ENCODE measurements at regions not wholly inside any gene's neighbourhood (a gene's known extent, or its start where the extent isn't known, plus 50 kb on each side); places are given as distances from the start of the nearest gene placed in this dataset.

DNA sequence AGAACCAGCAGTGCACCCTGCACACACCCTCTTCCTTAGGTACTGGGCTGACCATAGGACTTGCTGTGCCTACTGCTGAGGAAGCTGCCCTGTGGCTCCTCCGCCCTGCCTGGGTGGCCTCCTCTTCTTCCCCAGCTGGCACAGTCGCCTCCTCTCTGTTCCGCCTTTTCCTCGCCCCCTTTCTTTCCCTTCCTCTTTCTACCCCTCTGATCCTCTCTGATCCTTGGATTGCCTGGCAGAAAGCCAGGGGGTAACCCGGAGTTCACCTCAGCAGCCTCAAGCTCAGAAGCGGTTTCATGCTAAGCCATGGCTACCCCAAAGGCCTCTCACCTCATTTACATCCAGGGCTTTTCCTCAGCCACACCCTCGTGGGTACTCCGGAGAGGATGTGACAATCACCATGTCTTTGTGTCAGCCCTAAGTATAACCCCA is 136.2 kb downstream of the SMIM20 start:
- Histone ChIP-seq H3K4me3 (replicated peaks in 1 of 3; ENCODE audit: low read depth in 2 of 3, low read length in 3 of 3) (no peak overlapping the region), H3K9ac (ENCODE audit: insufficient read depth, low read length, poor library complexity, severe bottlenecking) (no peak overlapping the region), H4K20me1 (ENCODE audit: insufficient read depth, low read length) (no peaks in the 10 kb centered on the region), H3K36me3 (replicated peaks in 1 of 2; ENCODE audit: control insufficient read depth in 1 of 2, insufficient read depth in 2 of 2, low read length in 2 of 2) (no peaks in the 10 kb centered on the region), H3K4me1 (ENCODE audit: control insufficient read depth in 1 of 2, insufficient read depth in 2 of 2, low read length in 2 of 2) (peaks cover 22 to 26% of the 10 kb centered on the region in 2 donors), H3K9me3 (replicated peaks in 1 of 2; ENCODE audit: control insufficient read depth in 1 of 2, insufficient read depth in 1 of 2, low read length in 2 of 2) (no peaks in the 10 kb centered on the region), H2AFZ (ENCODE audit: insufficient read depth, low read depth, low read length, poor library complexity, severe bottlenecking) (no peak overlapping the region), H3K79me2 (ENCODE audit: insufficient read depth, low read length) (no peaks in the 10 kb centered on the region), H3K27me3 (ENCODE audit: control insufficient read depth in 2 of 2, insufficient read depth in 2 of 2, low read length in 2 of 2) (peaks cover 0 to 2% of the 10 kb centered on the region in 2 donors), H3K27ac (ENCODE audit: low read depth in 1 of 2, low read length in 2 of 2) (no peak overlapping the region), H3K4me2 (replicated peaks; ENCODE audit: extremely low read depth, low read length, poor library complexity, severe bottlenecking) (peak overlapping the region; percentile 7)
- intact Hi-C loops (cut with micrococcal nuclease), result no loop called here
- H3K27me3 Mint-ChIP-seq (ENCODE audit: low read depth in 3 of 3), result peaks cover 13 to 29% (median 22%) of the 10 kb centered on the region in 3 donors
- DNase-seq, result peak in 2 of 3 donors; percentile 16 to 49
- TF ChIP-seq, protein P1, sequence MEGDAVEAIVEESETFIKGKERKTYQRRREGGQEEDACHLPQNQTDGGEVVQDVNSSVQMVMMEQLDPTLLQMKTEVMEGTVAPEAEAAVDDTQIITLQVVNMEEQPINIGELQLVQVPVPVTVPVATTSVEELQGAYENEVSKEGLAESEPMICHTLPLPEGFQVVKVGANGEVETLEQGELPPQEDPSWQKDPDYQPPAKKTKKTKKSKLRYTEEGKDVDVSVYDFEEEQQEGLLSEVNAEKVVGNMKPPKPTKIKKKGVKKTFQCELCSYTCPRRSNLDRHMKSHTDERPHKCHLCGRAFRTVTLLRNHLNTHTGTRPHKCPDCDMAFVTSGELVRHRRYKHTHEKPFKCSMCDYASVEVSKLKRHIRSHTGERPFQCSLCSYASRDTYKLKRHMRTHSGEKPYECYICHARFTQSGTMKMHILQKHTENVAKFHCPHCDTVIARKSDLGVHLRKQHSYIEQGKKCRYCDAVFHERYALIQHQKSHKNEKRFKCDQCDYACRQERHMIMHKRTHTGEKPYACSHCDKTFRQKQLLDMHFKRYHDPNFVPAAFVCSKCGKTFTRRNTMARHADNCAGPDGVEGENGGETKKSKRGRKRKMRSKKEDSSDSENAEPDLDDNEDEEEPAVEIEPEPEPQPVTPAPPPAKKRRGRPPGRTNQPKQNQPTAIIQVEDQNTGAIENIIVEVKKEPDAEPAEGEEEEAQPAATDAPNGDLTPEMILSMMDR (IDR thresholded peaks at IDR 0.05), result no peak
- peaks cover 0 to 5% (median 1%) of the 10 kb centered on the region in 7 donors for H3K9me3 Mint-ChIP-seq
- H3K4me1 Mint-ChIP-seq, result peaks cover 28% of the 10 kb centered on the region
- peak overlapping the region in 1 of 2 donors; percentile 77 for H3K4me3 Mint-ChIP-seq
- 50% methylated on average over 8 of the region's 8 CpGs for WGBS (ENCODE audit: insufficient coverage)
- no peaks in the 10 kb centered on the region for H3K36me3 Mint-ChIP-seq
- H3K27ac Mint-ChIP-seq, result peak overlapping the region in 4 of 7 donors; percentile 17 to 67 (median 39)

DNA sequence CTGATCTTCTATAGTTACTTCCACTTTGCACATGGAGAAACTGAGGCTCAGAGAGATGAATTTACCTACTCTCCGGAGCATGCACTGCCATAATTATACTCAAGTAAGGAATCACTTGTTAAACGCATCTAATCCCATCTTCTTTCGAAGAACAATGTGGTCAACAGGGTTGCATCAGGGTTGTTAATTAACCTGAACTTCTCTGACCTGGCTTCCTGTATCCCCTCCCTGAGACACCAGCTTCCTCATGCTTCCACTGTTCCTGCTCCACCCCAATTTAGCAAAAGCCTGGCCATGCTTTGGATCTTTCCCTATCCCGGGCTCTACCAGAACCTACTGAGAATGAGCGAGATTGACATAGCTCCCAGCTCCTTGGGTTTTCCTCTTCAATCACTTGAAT is 136.7 kb downstream of the SMIM20 start:
- peak overlapping the region in 1 of 7 donors; percentile 17 for H3K27ac Mint-ChIP-seq
- H3K36me3 Mint-ChIP-seq, result no peaks in the 10 kb centered on the region
- Histone ChIP-seq H3K4me1 (ENCODE audit: control insufficient read depth in 1 of 2, insufficient read depth in 2 of 2, low read length in 2 of 2) (peaks cover 22 to 26% of the 10 kb centered on the region in 2 donors), H4K20me1 (ENCODE audit: insufficient read depth, low read length) (no peaks in the 10 kb centered on the region), H3K27me3 (ENCODE audit: control insufficient read depth in 2 of 2, insufficient read depth in 2 of 2, low read length in 2 of 2) (no peaks in the 10 kb centered on the region), H3K79me2 (ENCODE audit: insufficient read depth, low read length) (no peaks in the 10 kb centered on the region), H2AFZ (ENCODE audit: insufficient read depth, low read depth, low read length, poor library complexity, severe bottlenecking) (no peak overlapping the region), H3K27ac (ENCODE audit: low read depth in 1 of 2, low read length in 2 of 2) (no peak overlapping the region), H3K4me2 (replicated peaks; ENCODE audit: extremely low read depth, low read length, poor library complexity, severe bottlenecking) (peak overlapping the region; percentile 7), H3K9ac (ENCODE audit: insufficient read depth, low read length, poor library complexity, severe bottlenecking) (no peak overlapping the region), H3K36me3 (replicated peaks in 1 of 2; ENCODE audit: control insufficient read depth in 1 of 2, insufficient read depth in 2 of 2, low read length in 2 of 2) (no peaks in the 10 kb centered on the region), H3K4me3 (replicated peaks in 1 of 3; ENCODE audit: low read depth in 2 of 3, low read length in 3 of 3) (no peak overlapping the region), H3K9me3 (replicated peaks in 1 of 2; ENCODE audit: control insufficient read depth in 1 of 2, insufficient read depth in 1 of 2, low read length in 2 of 2) (no peaks in the 10 kb centered on the region)
- peaks cover 11 to 27% (median 21%) of the 10 kb centered on the region in 3 donors for H3K27me3 Mint-ChIP-seq (ENCODE audit: low read depth in 3 of 3)
- peaks cover 28% of the 10 kb centered on the region for H3K4me1 Mint-ChIP-seq
- DNase-seq, result no peak
- H3K4me3 Mint-ChIP-seq, result peak overlapping the region in 1 of 2 donors; percentile 54
- WGBS (ENCODE audit: insufficient coverage), result 90% methylated on average over 4 of the region's 5 CpGs
- TF ChIP-seq, protein P1 (IDR thresholded peaks at IDR 0.05), result no peak
- peaks cover 0 to 5% (median 0%) of the 10 kb centered on the region in 7 donors for H3K9me3 Mint-ChIP-seq
- intact Hi-C loops (cut with micrococcal nuclease), result no loop called here

Measured in CD14-positive monocyte (primary cell).